ENCODE measurements at regions not wholly inside any gene's neighbourhood (a gene's known extent, or its start where the extent isn't known, plus 50 kb on each side); places are given as distances from the start of the nearest gene placed in this dataset.

GRCh38 chrX:139085404-139085803 lies 373.9 kb upstream of the FGF13 start (continued):
- TF ChIP-seq FOXP4 (CRISPR knock-in tag; IDR thresholded peaks at IDR 0.05) (no peak), SNRNP70 (IDR thresholded peaks at IDR 0.05; ENCODE audit: low read depth, low read length) (no peak), MZF1 (CRISPR knock-in tag; IDR thresholded peaks at IDR 0.05; ENCODE audit: borderline replicate concordance) (no peak), ZNF280B (CRISPR knock-in tag; IDR thresholded peaks at IDR 0.05; ENCODE audit: borderline replicate concordance) (no peak), ATF7 (IDR thresholded peaks at IDR 0.05) (no peak), ATF7 (CRISPR knock-in tag; IDR thresholded peaks at IDR 0.05) (no peak), ZBTB2 (CRISPR knock-in tag; IDR thresholded peaks at IDR 0.05; ENCODE audit: low read depth) (no peak), SCMH1 (CRISPR knock-in tag; IDR thresholded peaks at IDR 0.05; ENCODE audit: borderline replicate concordance) (no peak), USF2 (IDR thresholded peaks at IDR 0.05; ENCODE audit: low read depth, low read length) (no peak), USF2 (CRISPR knock-in tag; IDR thresholded peaks at IDR 0.05; ENCODE audit: borderline replicate concordance) (no peak), HOXA3 (CRISPR knock-in tag; IDR thresholded peaks at IDR 0.05) (no peak), BRF2 (CRISPR knock-in tag; IDR thresholded peaks at IDR 0.05) (no peak)

All from HepG2 (cell line).